ENCODE measurements at regions not wholly inside any gene's neighbourhood (a gene's known extent, or its start where the extent isn't known, plus 50 kb on each side); places are given as distances from the start of the nearest gene placed in this dataset.

DNA sequence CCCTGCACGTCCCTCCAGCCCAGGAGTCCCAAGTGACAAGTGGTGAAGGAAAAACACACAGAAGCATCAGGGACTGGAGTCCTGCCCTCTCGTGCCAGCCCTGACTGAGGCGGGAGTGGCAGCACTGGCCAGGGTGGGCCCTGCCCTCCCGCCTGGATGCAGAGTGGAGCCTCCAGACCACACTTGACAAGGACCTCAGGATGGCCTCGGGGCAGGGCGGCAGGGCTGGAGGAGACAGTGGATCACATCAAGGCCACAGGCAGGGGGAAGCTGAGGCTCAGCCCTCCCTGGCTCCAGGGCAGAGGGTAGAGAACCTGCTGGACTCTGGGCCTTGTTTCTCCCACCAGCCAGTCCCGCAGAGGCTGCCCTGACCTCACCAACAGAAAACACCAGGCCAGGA, 128.8 kb upstream of the CDH4 start:
- no peaks in the 10 kb centered on the region for H3K9me3 Mint-ChIP-seq
- peaks cover 0 to 6% of the 10 kb centered on the region in 2 donors for H3K4me1 Mint-ChIP-seq
- no peak for DNase-seq
- no peak overlapping the region for H3K27ac Mint-ChIP-seq
- H3K27me3 Mint-ChIP-seq (ENCODE audit: low read depth in 3 of 3), result peaks cover 0 to 3% (median 0%) of the 10 kb centered on the region in 3 donors
- H3K4me3 Mint-ChIP-seq, result no peak overlapping the region
- no peaks in the 10 kb centered on the region for H3K36me3 Mint-ChIP-seq

DNA sequence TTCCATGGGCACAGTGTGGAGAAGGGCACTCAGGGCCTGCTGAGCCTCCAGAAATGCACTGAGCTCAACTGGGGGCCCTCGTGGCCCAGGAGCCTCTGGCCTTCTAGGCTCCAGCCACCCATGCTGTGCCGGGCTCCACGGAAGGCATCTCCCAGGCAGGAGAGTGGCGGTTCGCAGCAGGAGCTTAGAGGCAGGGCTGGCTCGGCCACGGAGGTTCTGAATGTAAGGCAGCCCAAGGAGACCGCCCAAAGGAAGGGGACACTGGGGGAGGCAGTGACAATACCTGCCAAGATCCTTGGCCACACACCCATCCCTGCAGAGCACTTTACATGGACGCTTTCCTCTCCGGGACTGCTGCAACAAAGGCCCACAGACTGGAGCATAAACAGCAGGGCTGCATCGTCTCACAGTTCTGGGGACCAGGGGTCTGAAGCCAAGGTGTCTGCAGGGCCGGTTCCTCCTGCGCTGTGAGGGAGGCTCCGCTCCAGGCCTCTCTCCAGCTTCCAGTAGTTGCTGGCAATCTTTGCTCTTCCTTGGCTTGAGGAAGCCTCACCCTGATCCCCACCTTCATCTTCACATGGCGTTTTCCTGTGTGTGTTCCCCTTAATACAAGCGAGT, 128.2 kb upstream of the CDH4 start:
- no peak overlapping the region for H3K4me3 Mint-ChIP-seq
- H3K9me3 Mint-ChIP-seq, result no peaks in the 10 kb centered on the region
- no peaks in the 10 kb centered on the region for H3K36me3 Mint-ChIP-seq
- no peak for DNase-seq
- peaks cover 0 to 6% of the 10 kb centered on the region in 2 donors for H3K4me1 Mint-ChIP-seq
- H3K27ac Mint-ChIP-seq, result no peak overlapping the region
- peaks cover 0 to 3% (median 0%) of the 10 kb centered on the region in 3 donors for H3K27me3 Mint-ChIP-seq (ENCODE audit: low read depth in 3 of 3)

DNA sequence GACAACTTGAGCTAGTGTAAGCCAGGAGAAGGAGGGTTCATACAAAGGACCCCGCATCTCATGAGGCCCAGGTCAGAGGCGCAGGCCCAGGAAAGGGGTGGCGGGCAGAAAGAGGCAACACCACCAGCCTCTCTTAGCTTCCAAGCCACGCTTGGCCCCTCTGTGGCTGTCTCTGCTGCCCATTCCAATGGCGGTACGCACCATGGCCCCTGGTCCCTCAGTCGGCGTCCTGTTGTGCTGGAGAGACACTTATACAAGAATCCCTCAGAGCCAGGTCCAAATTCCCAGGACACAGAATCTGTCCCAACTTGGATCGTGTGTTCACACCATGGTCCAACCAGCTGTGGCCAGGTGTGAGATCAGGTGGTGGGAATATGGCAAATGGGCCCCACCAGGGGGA, 127.0 kb upstream of the CDH4 start:
- H3K36me3 Mint-ChIP-seq, result no peaks in the 10 kb centered on the region
- H3K4me3 Mint-ChIP-seq, result no peak overlapping the region
- peaks cover 3 to 6% (median 6%) of the 10 kb centered on the region in 3 donors for H3K27me3 Mint-ChIP-seq (ENCODE audit: low read depth in 3 of 3)
- no peaks in the 10 kb centered on the region for H3K9me3 Mint-ChIP-seq
- DNase-seq, result no peak
- no peak overlapping the region for H3K27ac Mint-ChIP-seq
- H3K4me1 Mint-ChIP-seq, result no peaks in the 10 kb centered on the region

DNA sequence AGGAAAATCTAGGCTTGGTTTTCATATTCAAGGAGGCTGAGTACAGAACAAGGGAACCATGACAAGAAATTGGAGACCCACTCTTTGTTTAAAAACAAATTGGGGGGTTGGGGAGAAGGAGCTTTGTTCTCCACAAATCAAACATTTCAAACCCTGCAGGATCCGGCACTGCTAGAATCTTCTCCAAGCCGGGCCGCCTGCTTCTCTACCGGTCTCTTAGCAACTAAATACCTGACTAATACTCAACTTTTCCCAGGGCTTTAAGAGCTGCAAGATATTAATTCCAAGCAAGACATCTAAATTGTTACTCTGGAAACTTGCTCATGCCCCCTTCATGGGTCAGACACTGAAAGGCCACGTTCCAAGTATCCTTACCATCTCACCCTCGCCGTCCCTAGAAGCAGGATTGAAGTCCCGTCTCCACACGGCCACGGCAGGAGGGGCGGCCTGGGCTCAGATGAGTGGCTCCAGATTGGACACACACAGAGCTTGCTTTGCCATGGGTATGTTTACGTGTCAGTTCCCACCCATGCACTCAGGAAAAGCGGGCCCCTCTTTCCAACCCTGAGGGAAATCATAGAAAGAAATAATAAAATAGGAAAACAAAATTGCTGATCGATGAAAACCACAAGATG, 126.4 kb upstream of the CDH4 start:
- Mint-ChIP-seq H3K27ac (no peak overlapping the region), H3K27me3 (ENCODE audit: low read depth in 3 of 3) (peaks cover 3 to 6% (median 6%) of the 10 kb centered on the region in 3 donors), H3K4me3 (no peak overlapping the region), H3K9me3 (no peaks in the 10 kb centered on the region), H3K4me1 (no peaks in the 10 kb centered on the region), H3K36me3 (no peaks in the 10 kb centered on the region)
- no peak for DNase-seq

DNA sequence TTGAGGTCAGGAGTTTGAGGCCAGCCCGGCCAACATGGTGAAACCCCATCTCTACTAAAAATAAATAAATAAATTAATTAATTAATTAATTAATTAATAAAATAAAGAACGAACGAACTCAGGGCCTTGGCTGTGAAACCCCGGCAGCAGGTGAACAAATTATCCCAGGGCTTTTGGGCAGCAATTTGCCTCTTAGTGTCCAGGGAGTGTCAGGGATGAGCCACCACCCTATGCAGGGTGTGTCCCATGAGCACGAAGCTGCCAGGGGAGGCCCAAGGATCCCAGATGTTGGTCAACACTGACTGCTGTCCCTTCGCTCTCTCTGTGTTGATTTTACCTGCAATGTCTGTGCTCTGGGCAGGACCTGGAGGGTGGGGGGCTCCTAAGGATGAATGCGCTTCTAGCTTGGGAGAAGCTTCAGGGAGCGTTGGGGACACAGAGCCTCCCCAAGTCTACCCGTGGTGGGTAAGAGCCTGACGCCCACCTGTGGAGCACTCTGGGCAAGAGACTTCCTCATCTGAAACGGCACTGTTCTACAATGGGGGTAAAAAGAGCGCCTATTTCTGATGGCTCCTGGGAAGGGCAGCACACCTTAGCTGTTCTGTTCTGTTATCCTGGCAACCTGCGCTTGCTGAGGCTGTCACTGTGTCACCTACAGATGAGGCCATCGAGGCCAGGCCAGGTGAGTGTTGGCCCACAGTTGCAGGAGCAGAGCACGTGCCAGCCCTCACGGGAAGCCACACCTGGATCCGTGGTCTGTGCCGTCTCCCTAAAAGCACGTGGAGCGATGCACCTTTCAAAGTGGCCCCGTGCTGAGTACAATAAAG, 125.5 kb upstream of the CDH4 start:
- Mint-ChIP-seq H3K27me3 (ENCODE audit: low read depth in 3 of 3) (peaks cover 3 to 8% (median 3%) of the 10 kb centered on the region in 3 donors), H3K27ac (no peak overlapping the region), H3K4me1 (no peaks in the 10 kb centered on the region), H3K36me3 (no peaks in the 10 kb centered on the region), H3K4me3 (no peak overlapping the region), H3K9me3 (peaks cover 0 to 2% (median 0%) of the 10 kb centered on the region in 6 donors)
- DNase-seq, result no peak

DNA sequence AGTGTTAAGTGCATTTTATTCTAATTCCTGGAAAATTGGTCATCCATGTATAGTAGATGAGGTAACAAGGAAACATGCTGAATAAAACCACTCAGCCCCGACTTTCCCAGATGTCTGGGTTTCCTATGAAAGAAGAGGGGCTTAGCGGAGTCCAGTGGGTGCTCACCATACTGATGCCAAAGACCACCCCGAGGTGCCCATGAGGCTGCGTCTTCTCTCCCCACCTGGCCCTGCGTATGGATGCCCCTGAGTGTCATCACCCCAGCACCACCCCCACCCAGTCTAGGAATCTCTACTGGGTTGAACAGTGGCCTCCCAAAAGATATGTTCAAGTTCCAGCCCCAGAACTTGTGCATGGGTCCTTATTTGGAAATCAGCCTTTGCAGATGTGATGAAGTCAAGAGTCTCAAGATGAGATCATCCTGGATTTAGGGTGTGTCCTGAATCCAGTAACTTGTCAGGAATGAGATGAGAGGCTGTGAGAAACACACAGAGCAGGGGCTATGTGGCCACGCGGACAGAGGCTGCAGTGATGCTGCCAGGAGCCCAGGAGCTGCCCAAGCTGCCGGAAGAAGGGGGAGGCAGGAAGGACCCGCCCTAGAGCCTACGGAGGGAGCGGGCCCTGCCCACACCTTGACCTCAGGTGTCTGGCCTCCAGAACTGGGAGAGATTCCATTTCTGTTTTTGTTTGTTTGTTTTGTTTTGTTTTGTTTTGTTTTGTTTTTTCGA, 124.6 kb upstream of the CDH4 start:
- Mint-ChIP-seq H3K27ac (no peak overlapping the region), H3K27me3 (ENCODE audit: low read depth in 3 of 3) (peaks cover 3 to 10% (median 3%) of the 10 kb centered on the region in 3 donors), H3K4me1 (no peaks in the 10 kb centered on the region), H3K4me3 (no peak overlapping the region), H3K36me3 (no peaks in the 10 kb centered on the region), H3K9me3 (peaks cover 0 to 2% (median 0%) of the 10 kb centered on the region in 6 donors)
- DNase-seq, result no peak

DNA sequence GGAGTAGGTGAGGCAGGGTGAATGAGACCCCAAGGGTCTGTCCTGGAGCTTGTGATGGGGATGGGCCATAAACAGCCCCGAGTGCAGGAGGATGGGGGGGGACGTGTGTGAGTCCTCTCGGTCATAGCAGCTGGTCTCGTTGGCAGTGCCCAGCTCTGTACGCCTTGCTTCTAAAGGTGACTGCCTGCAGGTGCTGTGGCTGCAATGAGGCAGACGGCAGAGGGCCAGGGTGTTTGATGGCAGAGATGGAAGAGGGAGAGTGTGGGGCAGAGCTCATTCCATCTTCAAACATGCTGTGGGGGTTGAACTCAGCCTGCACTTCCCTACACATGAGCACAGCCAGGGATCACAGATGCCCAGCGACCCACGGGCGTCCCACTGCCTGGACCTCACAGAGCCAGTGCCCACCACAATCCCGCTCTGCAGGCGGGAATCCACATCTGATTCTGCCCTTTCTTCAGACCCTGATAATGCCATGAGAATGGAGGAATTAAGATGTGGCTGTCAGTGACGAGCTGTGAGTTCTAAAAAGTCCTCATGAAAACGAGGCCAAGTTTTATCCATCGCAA, 123.3 kb upstream of the CDH4 start:
- H3K4me3 Mint-ChIP-seq, result no peak overlapping the region
- no peak overlapping the region for H3K27ac Mint-ChIP-seq
- no peaks in the 10 kb centered on the region for H3K4me1 Mint-ChIP-seq
- peaks cover 3 to 13% (median 5%) of the 10 kb centered on the region in 3 donors for H3K27me3 Mint-ChIP-seq (ENCODE audit: low read depth in 3 of 3)
- H3K36me3 Mint-ChIP-seq, result no peaks in the 10 kb centered on the region
- DNase-seq, result no peak
- peaks cover 0 to 2% (median 0%) of the 10 kb centered on the region in 6 donors for H3K9me3 Mint-ChIP-seq

DNA sequence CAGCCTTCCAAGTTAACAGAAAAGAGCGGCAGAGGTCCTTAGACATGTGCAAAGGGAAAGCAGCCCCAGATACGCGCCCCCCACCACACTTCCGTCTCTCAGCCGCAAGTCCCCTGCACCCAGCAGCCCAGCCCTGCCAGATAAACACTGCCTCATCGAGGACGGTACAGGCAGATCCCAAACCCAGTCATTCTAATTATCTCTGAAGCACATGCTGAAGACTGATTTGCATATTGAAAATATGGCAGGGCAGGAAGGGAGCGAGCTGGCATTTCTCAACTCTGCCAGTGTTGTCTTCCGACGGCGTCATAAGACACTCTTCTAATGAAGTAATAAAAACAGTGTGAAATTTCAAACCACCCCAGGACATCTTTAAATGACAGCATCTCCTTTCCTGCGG, 122.8 kb upstream of the CDH4 start:
- DNase-seq, result no peak
- H3K27ac Mint-ChIP-seq, result no peak overlapping the region
- no peak overlapping the region for H3K4me3 Mint-ChIP-seq
- H3K27me3 Mint-ChIP-seq (ENCODE audit: low read depth in 3 of 3), result peaks cover 3 to 13% (median 5%) of the 10 kb centered on the region in 3 donors
- peaks cover 0 to 2% (median 0%) of the 10 kb centered on the region in 6 donors for H3K9me3 Mint-ChIP-seq
- no peaks in the 10 kb centered on the region for H3K4me1 Mint-ChIP-seq
- H3K36me3 Mint-ChIP-seq, result no peaks in the 10 kb centered on the region

DNA sequence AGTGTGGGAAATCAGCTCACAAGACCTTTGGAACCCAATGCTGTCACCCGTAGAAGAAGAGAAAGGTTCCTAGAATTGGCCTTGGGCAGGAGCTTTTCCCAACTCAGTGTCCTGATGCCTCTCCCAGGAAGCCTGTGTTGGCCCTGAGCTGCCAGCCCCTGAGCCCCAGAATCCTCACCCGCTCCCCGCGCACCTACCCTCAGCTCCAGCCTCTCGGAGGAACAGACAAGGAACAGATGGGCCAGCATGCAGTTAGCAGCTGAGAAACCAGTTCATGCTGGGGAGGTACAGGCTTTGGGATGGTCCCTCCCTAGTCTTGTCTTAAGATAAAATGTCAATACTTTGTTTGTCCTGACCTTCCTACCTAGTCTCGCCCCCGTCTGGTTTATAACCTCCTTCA, 121.9 kb upstream of the CDH4 start:
- Mint-ChIP-seq H3K36me3 (no peaks in the 10 kb centered on the region), H3K27ac (no peak overlapping the region), H3K4me3 (no peak overlapping the region), H3K9me3 (peaks cover 0 to 2% (median 0%) of the 10 kb centered on the region in 6 donors), H3K27me3 (ENCODE audit: low read depth in 3 of 3) (peaks cover 3 to 13% (median 5%) of the 10 kb centered on the region in 3 donors), H3K4me1 (no peaks in the 10 kb centered on the region)
- no peak for DNase-seq

DNA sequence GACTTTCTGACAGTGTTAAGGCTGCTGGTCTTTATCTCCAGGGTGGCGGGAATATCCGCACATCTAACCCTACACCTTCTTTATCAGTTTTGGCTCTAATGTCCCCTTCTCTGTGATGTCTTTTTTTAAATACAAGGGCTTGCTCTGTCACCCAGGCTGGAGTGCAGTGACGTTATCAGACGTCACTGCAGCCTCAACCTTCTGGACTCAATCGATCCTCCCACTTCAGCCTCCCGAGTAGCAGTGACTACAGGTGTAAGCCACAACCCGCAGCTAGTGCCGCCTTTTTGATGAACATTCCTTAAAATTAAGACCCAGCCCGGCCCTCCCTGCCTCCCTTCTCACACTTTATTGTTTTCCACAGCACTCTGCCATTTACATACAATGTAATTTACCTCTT, 120.1 kb upstream of the CDH4 start:
- H3K36me3 Mint-ChIP-seq, result no peaks in the 10 kb centered on the region
- H3K4me3 Mint-ChIP-seq, result no peak overlapping the region
- peaks cover 6 to 13% (median 8%) of the 10 kb centered on the region in 3 donors for H3K27me3 Mint-ChIP-seq (ENCODE audit: low read depth in 3 of 3)
- DNase-seq, result no peak
- H3K4me1 Mint-ChIP-seq, result no peaks in the 10 kb centered on the region
- H3K9me3 Mint-ChIP-seq, result peaks cover 0 to 2% (median 0%) of the 10 kb centered on the region in 6 donors
- no peak overlapping the region for H3K27ac Mint-ChIP-seq

DNA sequence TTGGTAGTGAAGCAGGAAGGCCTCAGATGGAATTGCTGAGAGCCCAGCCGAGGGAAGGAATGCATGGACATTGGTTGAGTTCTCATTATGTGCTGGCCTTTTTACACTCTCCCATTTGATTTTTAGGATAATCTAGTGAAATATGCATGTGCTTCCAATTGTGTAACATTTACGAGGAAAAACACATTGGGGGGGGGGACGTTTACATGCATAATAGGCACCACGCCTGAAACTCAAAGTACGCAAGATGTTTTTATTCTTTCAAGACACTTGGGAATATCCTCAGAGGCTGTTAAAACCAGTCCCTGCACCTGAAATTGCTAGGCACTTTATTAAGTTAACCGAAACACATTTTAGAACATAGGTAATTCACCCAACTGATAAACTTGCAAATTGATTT, 118.5 kb upstream of the CDH4 start:
- Mint-ChIP-seq H3K4me3 (no peak overlapping the region), H3K27ac (no peak overlapping the region), H3K4me1 (no peaks in the 10 kb centered on the region), H3K9me3 (peaks cover 0 to 2% (median 0%) of the 10 kb centered on the region in 6 donors), H3K36me3 (no peaks in the 10 kb centered on the region), H3K27me3 (ENCODE audit: low read depth in 3 of 3) (peaks cover 6 to 13% (median 8%) of the 10 kb centered on the region in 3 donors)
- no peak for DNase-seq

DNA sequence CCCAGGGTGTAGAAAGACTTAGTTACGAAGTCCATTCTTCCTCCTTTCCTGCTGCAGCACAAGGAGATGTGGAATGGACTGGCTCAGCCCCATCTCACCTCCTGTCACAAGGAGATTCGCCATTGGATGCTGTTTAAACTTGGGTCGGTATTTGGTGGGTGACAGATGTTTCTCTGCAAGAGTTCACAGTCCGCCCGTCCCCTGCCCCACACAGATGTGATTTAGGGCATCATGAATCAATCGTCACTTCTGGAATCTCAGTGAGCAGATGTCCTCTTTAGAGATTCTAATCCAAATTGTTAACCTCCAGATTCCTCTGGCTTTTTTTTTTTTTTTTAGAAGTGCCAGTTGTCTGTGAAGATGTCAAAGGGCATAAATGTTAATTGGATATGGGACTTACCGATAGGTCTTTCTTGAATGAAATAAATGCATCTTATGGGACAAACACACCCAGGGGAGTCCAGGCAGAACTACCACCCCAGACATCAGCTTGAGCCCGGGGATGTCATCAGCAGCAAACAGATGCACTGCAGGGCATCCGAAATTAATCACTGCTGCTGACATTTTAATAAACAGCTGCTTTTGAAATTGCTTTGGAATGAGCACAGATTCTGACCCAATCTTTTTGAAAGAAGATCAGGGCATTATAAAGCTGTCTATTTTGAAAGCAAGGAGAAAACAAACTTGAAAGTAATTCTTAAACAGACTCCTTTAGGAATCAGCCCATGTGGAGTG, 117.6 kb upstream of the CDH4 start:
- H3K27me3 Mint-ChIP-seq (ENCODE audit: low read depth in 3 of 3), result peaks cover 4 to 9% (median 7%) of the 10 kb centered on the region in 3 donors
- H3K4me1 Mint-ChIP-seq, result no peaks in the 10 kb centered on the region
- no peaks in the 10 kb centered on the region for H3K36me3 Mint-ChIP-seq
- H3K4me3 Mint-ChIP-seq, result no peak overlapping the region
- H3K9me3 Mint-ChIP-seq, result peaks cover 0 to 2% (median 0%) of the 10 kb centered on the region in 6 donors
- H3K27ac Mint-ChIP-seq, result no peak overlapping the region
- no peak for DNase-seq

DNA sequence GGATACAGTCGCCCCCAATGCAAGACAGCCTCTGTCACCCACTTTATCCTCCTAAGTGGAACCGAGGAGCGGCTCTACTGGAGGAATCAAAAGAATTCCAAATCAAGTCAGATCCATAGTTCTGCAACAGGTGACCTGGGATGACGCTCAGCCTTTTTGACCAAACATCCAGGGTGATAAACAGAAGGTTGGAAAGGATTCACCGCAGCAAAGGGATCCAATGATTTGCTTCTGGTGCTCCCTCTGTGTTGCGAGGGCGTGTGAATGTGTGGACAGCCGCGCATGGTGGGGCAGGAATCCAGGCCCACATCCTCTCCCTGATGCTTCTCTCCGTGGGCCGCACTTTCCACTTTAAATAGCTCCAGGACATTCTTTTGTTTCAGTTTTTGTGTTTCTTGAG, 116.8 kb upstream of the CDH4 start:
- H3K4me3 Mint-ChIP-seq, result no peak overlapping the region
- H3K27ac Mint-ChIP-seq, result no peak overlapping the region
- no peaks in the 10 kb centered on the region for H3K4me1 Mint-ChIP-seq
- H3K27me3 Mint-ChIP-seq (ENCODE audit: low read depth in 3 of 3), result peaks cover 3 to 9% (median 6%) of the 10 kb centered on the region in 3 donors
- peaks cover 0 to 2% (median 0%) of the 10 kb centered on the region in 6 donors for H3K9me3 Mint-ChIP-seq
- no peak for DNase-seq
- H3K36me3 Mint-ChIP-seq, result no peaks in the 10 kb centered on the region

All from immature natural killer cell (primary cell).